ENCODE measurements at regions not wholly inside any gene's neighbourhood (a gene's known extent, or its start where the extent isn't known, plus 50 kb on each side); places are given as distances from the start of the nearest gene placed in this dataset.
"Not testable (repeated sequence)": the region's sequence is repeated elsewhere in the genome, so short reads cannot be mapped to it uniquely, and the experiment has no call there.

DNA sequence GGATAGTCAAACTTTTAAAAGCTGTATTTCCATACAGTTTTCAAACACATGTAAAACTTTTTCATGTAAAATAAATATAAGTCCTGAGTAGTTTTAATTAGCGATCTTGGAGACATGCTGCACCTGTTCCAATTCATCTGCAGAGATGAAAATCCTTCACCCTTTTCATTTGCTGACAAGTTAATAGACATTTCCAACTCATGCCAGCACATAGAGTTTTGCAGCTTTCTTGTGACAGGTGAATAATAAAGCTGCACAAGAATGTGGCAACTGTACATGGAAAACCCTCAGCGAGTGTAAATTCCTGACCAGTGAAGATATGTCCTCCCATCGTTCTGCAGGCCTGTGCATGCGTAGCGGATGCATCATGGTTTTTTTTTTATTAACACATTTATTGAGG, 771.4 kb downstream of the TDRD15 start:
- no peak for ATAC-seq

DNA sequence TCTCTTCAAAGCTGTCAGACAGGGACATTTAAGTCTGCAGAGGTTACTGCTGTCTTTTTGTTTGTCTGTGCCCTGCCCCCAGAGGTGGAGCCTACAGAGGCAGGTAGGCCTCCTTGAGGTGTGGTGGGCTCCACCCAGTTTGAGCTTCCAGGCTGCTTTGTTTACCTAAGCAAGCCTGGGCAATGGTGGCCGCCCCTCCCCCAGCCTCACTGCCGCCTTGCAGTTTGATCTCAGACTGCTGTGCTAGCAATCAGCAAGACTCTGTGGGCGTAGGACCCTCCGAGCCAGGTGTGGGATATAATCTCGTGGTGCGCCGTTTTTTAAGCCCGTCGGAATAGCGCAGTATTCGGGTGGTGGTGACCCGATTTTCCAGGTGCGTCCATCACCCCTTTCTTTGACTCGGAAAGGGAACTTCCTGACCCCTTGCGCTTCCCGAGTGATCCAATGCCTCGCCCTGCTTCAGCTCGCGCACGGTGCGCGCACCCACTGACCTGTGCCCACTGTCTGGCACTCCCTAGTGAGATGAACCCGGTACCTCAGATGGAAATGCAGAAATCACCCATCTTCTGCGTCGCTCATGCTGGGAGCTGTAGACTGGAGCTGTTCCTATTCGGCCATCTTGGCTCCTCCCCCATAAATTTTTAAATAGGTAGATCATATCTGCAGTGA, 785.1 kb downstream of the TDRD15 start:
- ATAC-seq, result not testable (repeated sequence)

DNA sequence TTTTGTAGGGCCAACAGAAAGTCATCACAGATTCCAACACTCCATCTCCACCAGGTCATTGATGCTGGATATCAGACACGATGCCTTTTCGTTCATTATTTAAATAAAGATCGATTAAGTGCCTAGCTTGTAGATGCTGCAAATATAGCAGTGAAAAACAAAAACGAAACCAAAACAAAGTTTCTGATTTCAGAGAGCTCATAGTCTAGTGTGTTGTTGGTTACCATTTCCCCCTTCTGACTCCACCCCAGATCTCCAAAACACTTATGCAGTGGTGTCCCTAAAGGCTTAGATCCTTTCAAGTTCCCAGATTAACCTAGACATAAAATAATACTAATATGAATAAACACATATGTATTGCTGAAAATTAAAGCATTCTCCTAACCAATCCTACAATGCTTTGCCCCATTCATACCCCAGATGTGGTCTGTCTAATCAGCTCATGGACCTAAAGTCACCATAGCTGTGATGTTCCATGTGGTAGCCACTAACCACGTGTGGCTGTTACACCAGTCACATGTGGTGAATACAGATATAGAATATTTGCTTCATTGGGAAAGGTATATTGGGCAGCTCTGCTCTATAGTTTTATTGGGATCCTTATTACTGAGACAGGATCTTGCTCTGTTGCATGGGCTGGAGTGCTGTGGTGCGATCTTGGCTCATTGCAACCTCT, 787.2 kb downstream of the TDRD15 start:
- no peak for ATAC-seq

DNA sequence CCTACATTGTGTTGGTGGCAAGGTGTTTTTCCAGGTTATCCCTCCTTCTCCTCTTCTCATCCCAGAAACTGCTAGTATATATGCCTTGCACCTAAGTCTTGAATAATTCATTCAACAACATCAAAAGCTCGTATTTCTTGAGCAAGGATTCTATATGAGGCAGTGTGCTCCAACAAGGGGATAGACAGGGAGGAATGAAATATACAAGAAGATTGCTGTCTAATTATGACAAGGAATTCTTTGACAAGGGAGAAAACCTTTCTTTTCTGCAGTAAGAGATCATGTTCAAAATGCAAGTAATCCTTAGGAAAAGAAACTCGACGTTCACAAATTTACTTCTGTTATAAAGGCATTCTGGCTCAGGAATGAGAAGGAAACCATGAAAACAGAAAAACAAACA, 788.6 kb downstream of the TDRD15 start:
- ATAC-seq, result no peak

DNA sequence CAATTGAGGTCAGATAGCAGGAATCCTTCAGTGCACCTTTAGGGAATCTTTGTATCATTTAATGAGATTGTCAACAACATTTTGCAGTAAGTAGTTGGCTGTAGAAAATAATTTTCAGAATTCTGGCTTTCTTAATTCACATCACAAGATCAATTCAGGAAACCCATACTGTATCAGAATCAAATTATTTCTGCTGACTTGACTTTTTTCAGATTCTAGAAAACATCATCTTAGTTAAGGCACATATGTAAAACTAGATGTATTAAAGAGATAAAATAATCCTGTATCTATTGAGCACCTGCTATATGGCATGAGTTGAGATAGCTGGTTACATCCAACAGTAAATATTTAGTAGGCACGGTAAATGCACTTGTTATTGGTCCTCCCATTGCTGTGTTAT, 791.4 kb downstream of the TDRD15 start:
- ATAC-seq, result no peak

DNA sequence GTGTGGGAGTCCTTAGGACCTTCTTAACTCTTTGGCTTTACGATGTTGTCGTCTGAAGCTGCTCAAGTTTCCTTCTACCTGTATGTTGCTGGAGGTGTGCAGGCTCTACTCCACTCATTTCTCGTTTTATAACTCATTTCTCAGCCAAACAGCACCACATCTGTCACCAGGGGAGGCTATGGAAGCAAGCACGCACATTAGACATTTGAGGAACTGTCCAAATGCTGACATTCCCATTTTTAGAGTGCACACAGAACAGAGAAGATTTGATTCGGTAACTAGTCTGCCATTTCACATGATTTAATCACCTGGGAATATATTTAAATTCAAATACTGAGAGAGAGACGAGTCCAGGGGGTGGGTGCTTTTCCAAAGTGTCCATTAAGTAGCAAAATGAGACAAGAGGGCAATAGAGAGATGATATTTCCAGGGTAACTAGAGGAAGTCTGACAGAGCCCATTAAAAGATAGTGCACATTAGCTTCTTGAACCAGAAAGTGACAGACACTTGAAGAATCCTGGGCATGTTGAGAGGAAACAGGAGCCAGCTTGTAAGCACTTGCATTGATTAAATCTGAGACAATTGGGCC, 793.3 kb downstream of the TDRD15 start:
- no peak for ATAC-seq

DNA sequence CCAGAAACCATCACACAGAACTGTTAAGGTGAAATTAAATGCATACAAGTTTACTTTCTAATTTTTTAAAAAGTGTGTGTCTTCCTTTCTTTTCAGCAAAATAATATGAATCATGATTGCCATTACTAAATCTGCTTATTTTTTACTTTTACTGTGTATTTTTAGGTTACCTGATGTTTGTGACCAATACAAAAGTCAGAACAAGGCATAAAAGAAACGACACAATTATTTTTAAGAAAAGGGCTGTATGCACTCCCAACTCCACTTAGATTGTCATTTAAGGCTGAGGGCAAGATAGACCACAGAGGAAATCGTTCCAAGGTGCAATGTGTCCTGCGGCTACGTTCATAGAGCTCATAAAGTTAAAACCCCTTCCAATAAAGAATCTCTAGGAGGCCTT, 797.0 kb downstream of the TDRD15 start:
- no peak for ATAC-seq

DNA sequence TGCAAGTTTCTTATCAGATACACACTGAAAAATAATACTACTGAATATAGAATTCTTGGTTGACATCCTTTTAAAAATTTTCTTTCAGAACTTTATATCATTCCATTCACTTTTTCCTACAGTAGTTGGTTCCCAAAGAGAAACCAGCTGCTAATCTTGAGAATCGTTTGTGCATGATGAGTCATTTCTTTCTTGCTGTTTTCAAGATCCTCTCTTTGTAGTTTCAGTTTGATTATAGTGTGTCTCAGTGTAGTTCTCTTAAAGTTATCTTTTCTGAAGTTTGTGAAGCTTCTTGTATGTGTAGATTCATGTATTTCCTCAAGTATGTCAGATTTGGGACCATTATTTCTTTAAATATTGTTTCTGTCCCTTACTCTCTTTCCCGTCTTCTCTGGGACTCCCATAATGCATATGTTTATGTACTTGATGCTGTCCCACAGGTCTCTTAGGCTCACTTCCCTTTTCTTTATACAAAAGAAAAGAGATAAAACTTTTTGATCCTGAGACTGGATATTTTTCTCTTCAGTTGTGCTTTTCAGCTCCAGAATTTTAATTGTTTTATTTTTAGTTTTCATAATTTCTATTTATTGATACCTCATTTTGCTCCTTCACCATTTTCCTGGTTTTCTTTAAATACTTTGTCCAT, 801.0 kb downstream of the TDRD15 start:
- ATAC-seq, result no peak

DNA sequence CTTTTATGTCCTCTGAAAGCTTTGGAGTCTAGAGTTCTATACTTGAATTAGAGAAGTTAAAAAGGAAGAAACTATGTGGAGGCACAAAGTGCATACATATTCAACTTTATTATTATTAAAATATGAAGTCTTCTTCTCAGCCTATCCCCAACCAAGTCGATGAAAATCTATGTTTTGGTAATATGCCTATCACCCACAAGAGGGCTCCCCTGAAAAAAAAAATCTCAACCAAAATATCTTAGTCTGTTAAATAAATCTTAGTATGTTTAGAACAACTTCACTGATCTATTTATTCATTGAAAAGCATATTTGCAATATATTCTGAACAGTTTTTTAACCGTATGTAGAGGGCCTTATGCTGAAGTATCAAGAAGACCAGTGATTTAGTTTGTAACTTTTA, 804.5 kb downstream of the TDRD15 start:
- ATAC-seq, result no peak

DNA sequence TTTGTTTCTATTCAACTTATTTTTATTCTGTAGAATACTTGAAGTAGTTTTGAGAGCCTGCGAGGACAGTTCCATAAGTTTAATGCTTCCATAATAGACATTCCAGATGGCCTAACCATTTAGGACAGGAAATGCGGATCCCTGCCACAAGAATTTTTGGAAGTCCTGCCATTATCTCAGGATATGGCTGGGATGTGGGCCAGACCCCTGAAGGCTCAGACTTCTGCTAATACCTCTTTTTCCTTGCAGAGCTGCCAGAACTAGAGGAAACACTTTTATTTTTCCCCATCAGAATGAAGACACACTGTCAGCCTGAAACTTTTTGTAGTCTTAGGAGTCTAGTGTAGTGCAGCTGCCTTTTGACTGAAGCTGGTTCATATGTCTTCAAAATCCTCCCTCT, 806.5 kb downstream of the TDRD15 start:
- no peak for ATAC-seq

DNA sequence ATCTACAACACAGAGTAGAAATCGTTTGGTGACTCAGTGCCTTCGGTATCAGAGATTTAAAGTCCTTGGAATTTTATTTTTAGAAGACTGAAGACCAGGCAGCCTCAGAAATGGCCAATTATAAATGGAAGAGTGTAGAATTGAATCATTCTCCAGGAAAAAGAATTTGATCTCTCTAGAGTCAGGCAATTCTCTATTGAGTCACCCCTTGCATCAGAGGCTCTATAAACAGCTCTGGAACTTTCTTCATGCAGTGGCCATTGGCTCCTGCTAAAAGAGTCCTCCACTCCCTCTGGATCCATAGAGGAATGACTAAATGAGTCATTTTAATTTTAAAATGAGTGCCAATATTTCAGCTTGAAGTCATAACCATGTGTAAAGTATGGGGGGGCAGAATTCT, 816.2 kb downstream of the TDRD15 start:
- no peak for ATAC-seq

DNA sequence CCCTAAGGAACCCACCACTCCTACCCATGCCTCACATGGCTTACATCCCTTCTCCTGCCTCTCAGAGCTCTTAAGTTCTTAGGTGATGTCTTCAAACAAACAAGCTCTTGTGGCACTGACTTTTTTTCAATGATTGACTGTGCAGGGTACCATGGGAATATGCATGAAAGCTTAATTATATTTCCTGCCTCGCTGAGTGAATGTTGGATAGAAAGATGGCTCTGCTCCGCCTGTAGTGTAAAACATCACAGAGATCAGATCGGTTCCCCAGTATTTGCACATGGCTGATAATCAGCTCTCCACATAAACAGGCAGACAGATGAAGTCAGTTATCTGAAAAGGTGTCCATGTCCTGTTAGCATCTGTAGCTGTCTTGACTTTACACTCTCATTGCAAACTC, 820.8 kb downstream of the TDRD15 start:
- no peak for ATAC-seq

DNA sequence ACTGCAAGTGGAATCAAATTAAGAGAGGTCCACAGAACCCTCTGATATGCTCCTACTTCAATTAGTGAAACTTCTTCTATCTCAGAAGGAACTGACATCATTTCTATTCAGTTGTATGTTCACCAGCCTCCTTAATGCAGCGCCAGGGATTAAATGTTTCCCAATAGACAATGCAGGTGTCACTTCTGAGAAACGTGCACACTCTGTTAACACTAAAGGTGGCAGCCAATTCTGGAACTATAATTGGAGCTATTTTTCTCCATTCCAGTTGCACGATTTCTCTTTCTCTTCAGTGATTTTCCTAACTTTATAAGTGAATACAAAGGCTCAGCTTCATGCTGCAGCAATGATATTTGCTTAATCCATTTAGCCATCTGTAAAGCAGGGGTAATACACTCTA, 821.9 kb downstream of the TDRD15 start:
- ATAC-seq, result no peak

DNA sequence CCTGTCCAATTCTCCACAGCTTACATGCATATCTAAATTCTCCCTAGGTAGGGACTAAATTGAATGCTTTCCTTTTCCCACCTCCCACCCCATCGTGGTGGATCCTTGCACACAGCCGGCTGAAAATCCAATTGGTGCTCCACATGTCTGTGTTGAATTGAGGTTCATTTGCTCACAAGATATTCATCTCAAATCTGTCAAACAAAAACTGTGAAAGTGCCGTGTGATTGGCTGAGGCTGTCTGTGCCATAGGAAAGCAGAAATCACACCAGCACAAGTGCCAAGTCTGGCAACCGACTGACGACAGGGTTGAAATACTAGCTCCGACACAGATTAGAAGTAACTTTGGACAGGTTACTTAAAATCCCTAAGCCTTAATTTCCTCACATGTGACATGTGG, 823.3 kb downstream of the TDRD15 start:
- no peak for ATAC-seq

DNA sequence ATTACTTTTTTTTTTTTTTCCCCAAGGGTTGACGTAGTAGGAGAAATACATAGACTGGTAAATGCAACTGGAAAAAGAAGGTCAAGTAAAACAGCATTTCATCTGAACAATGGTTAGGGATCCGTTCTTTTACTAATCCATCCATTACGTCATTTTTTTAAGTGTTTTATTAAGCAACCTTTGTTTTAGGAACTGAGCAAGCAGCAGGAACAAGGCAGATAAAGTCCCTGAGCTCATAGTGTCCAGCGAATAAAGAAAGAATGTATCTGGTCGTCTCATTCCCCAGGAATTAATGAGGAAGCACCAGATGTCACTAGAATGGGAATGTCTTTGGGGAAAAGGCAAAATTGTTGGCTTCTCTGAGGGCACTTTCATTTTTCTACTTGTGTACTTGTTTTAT, 842.4 kb downstream of the TDRD15 start:
- ATAC-seq, result no peak

DNA sequence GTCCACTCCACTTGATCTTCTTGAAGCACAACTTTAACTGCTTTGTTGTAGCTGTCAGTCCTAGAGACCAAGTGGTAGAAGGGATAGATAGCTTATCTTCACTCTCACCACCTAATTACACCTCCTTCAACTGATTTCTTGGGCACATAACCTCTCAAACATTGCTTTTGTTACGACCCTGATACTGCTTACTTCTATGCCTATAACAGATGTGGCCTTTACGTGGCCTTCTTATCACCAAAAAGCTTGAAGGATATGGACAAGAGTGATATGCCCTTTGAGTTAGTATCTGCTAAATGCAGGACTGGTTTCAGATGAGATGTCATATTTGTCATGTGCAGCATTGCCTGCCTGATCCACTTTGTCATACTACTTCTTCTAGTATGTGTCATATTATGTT, 847.2 kb downstream of the TDRD15 start:
- ATAC-seq, result no peak

DNA sequence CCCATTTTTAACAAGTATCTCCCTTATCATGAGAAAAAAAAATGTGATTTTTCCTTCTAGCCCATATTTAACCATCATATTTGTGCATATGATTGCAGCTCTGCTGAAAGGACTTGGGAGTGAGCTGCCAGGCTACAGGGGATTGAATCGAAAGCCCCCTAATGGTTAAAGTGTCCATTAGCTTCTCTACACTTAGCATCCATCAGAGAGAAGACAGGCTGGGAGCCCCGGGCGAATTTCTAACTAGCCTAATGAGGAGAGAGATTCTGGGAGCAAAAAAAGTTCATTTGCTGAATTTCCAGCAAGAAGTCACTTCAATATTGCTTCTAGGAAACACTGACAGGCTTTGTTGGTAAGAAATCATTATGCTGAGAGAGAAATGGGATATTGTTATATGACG, 848.8 kb downstream of the TDRD15 start:
- no peak for ATAC-seq

DNA sequence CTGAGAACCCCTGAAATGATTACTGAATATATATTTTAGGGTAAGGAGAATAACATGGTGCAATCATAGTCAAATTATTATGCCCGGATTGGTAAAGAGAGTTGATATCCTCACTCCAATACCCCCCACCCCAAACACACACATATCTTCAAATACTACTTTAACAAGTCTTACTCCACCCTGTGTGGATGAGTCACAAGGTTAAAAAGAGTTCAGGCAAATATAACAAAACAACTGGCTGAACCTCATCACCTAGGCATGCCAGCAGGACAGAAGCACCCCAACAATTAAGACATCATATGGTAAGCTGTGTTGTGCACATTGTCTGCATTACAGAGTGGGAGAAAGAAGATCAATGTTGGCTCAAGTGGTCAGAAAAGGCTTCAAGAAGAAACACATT, 857.4 kb downstream of the TDRD15 start:
- ATAC-seq, result no peak

DNA sequence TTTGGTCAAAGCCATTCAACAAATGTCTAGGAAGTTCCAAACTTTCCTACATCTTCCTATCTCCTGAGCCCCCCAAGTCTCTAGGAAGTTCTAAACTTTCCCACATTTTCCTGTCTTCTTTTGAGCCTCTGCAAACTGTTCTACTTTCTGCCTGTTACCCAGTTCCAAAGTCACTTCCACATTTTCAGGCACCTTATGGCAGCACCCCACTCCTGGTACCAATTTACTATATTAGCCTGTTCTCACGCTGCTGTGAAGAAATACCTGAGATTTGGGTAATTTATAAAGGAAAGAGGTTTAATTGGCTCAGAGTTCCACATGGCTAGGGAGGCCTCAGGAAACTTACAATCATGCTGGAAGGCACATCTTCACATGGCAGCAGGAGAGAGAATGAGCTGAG, 869.2 kb downstream of the TDRD15 start:
- ATAC-seq, result no peak

DNA sequence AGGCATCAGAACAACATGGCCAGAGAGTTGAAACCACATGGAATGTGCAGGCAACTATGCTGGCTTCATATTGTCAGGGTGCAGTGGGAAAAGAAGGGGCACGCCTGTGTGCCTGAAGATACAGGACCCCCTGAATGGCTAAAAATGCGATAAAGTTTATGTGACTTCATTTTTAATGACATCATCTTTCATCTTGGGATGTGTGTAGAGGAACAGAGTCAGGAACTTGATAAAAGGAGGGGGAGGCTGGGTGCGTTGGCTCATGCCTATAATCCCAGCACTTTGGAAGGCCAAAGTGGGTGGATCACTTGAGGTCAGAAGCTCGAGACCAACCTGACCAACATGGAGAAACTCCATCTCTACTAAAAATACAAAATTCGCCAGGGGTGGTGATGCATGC, 872.6 kb downstream of the TDRD15 start:
- ATAC-seq, result no peak

DNA sequence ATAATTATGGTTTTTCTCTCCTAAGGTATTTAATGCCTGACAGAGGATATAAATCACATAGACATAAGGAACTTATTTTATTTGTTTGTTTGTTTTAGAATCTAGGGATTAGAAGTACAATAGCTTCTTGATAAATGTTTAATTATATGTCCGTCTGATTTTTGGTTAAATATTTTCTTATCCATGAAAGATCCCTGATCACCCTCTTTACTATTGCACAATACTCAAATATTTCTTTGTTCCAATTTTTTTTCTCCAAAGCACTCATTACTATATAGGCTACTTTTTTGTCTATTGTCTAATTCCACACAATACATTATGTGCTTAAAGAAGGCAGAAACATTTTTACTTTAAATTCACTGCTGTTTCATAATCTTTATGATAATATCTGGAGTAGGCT, 875.8 kb downstream of the TDRD15 start:
- ATAC-seq, result no peak

DNA sequence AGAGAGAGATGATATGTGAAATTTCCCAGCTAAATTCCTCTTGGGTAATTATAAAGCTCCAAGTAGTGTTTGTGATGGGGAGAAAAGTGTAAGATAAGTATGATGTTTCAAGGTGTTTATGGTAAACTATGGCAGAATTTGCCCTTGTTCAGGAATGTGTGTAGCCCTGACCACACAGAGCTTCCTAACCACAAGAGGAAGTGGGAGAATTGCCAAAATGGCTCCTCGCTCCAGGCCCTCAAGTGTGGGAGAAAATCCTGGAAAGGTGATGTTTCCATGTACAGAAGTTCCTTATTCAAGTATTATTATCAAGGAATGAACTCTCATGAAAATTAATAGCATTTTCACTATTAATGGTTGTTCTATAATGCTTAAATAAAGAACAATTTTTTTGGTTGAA, 878.3 kb downstream of the TDRD15 start:
- no peak for ATAC-seq

DNA sequence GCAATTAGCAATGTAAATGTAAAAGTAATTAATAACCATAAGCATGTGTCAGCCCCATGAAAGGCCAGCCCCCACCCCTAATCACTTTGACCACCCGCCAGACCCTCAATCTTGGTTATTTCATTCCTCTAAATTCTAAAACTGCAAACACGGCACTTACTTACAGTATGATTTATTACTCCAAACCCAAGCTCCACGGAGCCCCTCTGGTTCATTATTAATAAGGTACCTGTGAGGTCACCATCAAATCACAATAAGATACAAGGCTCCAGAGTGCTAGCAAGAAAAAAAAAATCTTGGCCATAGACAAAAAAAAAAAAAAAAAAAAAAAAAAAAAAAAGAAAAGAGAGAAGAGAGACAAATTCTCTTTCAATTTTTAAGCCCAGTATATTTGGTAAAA, 879.5 kb downstream of the TDRD15 start:
- no peak for ATAC-seq

DNA sequence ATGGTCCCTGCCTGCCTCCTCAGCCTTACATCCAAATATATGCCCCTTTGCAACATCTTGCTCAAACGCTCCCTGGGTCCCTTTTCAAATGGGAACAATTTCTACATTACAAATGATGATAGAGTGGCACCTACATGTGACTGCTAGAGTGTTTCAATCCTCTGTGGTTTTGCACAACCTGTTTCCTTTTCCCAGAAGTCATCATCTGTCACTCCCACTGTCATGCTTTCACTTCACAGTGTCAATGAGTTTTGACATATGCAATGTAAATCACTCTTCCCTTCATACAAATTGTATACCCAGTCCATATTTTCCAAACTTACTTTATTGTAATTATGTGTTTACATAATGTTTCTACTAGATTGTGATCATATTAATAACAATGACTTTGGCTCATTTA, 887.3 kb downstream of the TDRD15 start:
- ATAC-seq, result no peak

All from activated CD4-positive, CD25-positive, alpha-beta regulatory T cell treated with anti-CD3 and anti-CD28 coated beads, Interleukin-2, amount 50 U/mL, for 24 hours (primary cell).